ENCODE measurements at regions not wholly inside any gene's neighbourhood (a gene's known extent, or its start where the extent isn't known, plus 50 kb on each side); places are given as distances from the start of the nearest gene placed in this dataset.
"Not testable (repeated sequence)": the region's sequence is repeated elsewhere in the genome, so short reads cannot be mapped to it uniquely, and the experiment has no call there.

DNA sequence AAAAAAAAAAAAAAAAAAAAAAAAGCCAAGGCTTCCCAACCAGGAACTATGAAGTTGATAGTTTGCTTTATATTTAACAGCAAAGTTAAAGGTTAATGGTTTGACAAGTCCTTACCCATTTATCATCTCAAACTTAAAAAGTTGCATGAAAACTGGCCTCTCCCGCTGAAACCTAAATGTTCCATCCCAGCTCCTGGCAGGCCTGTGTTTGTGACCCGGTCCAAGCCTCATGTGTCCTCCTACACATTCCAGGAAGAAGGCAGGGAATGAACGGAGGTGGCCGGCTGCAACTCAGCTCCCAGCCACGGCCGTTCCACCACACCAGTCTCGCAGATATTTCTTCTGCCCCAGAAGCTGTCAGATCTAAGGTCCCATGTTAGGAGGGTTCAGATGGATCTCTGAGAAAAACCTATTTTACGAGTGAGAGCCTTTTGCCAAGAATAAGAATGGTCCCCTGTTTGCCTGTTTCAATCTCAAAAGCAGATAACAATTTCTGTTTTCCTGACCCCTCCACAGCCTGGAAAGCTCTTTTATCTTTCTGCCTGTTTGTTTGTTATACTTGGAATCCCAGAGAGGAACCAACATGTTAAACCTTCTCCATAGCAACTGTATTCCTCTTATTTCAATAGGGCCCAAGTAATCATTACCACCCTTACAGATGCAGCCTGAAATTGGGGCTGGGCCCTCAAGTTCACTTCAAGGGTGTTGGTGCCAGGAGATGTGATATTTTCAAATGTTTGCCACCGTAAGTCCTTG, 56.5 kb downstream of the KCTD12 start:
- DNase-seq: no peak
- intact Hi-C loops (cut with DNase I): no loop called here

DNA sequence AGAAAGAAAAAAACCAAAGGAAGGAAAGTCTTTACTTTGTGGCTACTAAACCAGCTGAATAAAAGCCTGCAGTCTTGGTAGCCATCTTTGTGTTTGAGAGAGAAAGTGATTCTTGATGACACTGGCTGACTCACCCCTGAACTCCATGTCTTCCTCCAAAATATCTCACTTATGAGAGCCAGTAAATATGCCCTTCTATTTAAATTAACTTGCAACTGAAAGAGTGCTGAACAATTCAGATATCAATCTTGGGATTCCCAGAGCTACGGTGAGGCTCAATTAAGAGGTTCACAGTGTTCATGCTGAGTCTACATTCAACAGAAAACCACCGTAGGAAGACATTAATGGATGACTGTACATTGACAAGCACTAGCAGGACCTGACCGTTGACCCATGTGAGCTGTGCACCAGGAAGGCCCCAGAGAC, 57.9 kb downstream of the KCTD12 start:
- intact Hi-C loops (cut with DNase I): no loop called here
- DNase-seq: no peak

DNA sequence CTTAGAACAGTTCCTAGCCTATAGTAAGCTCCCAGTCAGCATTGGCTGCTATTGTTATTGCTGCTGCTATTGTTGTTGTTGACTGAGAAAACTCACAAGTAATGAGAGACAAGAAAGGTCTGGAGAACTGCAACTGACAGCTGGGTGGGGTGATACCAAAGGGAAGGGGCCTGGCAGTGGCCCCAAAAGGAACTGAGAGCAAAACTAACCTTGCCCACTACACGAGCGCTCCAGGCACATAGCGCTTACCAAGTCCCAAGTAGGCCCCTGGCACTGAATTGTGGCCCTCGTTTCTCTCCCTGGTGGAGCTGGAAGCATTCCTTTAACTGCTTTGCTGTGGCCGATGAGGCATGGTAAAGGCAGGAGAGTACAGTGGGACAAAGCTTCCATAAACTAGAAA, 59.7 kb downstream of the KCTD12 start:
- intact Hi-C loops (cut with DNase I): no loop called here
- DNase-seq: peak in 2 of 42 donors; percentile 23 to 28

DNA sequence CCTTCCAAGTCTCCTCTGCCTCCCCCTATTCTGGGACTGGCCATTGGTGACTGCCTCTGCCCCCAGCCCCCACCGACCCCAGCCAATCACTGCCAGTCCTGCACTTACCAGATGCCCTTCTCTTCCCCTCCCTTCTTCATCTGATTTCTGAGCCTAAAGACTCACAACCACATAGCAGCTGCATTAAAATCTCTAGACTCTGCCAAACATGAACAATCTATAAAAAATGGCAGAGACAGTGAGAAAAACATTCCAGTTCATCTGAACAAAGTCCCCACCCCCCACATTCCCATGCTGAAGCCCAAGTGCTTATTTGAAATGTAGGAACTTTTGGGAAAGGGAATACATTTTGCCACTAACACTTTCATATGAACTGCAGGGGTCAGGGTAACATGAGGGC, 60.8 kb downstream of the KCTD12 start:
- DNase-seq: no peak
- intact Hi-C loops (cut with DNase I): no loop called here

DNA sequence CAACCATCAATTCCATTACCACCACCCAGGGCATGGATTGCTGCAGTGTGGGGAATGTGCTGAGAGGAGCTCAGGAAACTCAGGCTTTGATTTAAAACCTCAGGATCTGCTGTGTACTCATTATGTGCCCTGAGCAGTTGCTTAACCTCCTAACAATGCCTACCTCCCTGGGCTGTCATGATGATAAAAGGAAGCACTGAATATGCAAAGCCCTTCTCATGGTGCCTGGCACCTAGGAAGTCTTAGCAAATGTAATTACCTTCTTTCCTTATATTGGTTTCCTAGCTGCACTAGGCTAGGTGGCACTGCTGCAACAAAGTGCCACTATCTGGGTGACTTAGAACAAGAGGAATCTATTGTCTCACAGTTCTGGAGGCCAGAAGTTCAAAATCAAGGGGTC, 62.2 kb downstream of the KCTD12 start:
- no peak for DNase-seq
- intact Hi-C loops (cut with DNase I): no loop called here

DNA sequence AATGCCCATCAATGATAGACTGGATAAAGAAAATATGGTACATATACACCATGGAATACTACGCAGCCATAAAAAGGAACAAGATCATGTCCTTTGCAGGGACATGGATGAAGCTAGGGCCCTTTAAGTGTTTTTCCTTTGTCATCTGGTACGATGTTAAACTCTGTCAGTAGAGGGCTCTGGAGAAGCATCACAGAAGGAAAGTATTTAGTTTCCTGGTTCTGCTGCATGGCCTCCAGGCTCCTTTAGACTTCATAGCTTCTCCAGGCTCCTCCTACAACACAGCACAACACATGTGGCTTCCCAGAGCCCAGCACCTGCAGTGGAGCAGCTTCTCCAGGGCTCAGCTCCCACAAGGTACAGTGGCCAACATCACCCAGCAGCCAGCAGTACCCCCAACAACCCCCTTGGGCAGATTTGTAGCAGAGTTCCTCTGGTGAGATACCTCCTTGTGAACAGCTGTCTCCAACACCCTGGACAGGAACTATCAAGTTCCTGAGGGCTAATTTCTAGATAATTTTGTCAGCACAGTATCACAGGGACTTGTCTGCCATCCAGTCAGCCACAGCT, 63.4 kb downstream of the KCTD12 start:
- no peak for DNase-seq
- intact Hi-C loops (cut with DNase I): no loop called here

DNA sequence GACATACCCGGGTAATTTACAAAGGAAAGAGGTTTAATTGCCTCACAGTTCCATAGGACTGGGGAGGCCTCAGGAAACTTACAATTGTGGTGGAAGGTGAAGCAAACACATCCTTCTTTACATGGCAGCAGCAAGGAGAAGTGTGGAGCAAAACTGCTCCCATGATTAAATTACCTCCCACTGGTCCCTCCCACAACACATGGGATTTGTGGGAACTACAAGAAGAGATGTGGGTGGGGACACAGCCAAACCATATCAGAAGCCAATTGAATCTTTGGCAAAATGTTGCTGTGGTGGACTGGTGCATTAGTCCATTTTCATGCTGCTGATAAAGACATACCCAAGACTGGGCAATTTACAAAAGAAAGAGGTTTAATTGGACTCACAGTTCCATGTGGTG, 65.0 kb downstream of the KCTD12 start:
- intact Hi-C loops (cut with DNase I); DNase-seq: not testable (repeated sequence)

DNA sequence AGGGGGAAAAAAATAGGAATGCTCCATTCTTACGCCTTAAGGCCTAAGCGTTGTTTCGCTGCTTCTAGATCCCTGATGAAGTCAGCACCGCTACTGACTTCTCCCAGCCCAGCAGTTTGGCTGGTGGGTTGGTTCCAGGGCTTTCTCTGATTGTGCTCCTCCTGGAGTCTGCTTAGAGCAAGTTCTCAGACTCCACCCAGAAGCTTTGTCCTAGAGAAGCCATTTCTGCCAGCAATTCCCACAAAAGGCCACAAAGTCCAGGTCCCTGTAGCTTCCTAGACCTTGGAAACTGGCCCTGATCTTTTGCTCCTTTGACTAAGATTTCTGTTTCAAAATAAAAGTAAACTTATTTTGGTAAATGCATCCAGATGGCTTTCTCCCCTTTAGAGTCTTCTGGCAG, 65.4 kb downstream of the KCTD12 start:
- no peak for DNase-seq
- intact Hi-C loops (cut with DNase I): no loop called here

DNA sequence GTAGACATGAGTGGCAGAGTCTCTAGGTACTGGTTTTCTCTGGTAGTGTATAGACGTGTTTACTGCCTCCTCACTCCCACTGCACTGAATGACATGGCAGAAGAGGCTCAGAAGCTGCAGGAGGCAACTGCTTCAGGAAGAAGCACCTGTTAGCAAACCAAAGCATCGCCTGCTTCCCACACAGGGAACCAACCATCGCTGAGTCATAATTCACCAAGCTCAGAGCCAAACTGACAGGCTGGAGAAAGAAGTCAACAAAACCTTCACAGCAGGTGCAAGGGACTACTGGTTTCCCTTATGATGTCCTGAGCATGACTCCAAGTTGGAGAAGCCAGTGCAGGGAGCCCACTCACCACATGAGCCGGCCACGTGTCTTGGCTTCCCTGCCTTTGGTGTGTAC, 69.8 kb downstream of the KCTD12 start:
- DNase-seq: peak in 28 of 42 donors; percentile 16 to 83 (median 48)
- intact Hi-C loops (cut with DNase I): no loop called here

DNA sequence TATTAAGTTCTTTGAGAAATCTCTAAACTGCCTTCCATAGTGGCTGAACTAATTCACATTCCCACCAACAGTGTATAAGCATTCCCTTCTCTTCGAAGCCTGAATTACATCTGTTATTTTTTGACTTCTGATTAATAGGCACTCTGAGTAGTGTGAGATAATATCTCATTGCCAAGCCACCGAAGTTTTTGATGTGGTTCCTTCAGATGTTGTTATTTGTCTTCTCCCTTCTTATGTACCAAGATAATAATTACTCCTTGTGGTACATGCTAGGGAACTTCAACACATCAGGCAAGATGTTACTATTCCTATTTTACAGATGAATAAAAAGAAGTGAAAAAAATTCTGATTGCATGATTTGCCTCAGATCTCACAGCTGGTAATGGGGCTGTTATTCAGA, 70.9 kb downstream of the KCTD12 start:
- no peak for DNase-seq
- intact Hi-C loops (cut with DNase I): no loop called here

DNA sequence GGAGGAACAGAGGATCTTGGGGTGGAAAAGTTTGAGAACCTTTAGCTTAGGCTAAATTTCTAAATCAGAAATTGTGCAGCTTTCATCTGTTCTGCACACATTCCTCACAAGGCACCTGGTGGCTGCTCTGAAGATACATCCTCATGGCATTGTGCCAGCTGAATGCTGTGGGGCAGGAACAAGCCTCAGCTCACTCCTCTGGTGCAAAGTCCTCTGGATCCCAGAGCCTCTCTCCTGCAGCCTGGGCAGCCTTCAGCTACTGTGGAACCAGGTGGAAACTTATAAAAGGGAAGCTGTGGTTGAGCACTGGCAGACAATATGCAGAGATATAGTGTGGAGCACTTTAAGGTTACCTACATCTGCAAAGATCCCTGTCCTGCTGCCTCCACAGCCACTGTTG, 72.3 kb downstream of the KCTD12 start:
- intact Hi-C loops (cut with DNase I): no loop called here
- peak in 1 of 42 donors; percentile 53 for DNase-seq

DNA sequence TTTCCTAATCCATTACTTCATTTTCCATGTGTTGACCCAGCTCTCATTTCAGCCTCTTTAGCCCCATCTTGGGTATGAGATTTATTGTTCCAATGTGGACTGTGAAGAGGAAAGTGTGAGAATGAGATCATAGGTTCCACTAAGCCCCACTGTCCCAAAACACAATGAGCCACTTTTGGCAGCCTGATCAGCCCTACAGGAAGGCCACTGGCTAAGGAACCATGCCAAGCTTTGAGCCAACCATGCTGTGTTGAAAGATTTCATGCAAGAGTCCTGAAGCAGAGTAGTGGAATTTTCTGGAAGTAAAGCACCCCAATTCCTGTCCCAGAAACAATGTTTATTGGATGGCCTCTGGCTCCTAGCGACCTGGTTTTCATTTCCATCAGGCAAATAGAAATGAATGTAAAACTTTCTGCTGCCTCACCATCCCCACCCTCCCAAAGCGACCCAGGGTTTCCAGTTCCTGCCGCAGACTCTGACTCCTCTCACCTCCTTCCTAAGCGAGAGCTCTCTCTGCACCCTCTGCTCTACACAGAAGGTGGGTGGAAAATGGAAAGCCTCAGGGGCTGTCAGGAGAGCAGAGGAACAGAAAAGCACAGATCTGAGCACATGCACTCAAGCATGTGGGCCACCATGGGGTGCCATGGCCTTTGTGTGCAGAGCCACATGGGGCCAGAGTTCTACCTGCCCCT, 73.1 kb downstream of the KCTD12 start:
- DNase-seq: peak in 13 of 42 donors; percentile 20 to 70 (median 38)
- intact Hi-C loops (cut with DNase I): no loop called here

DNA sequence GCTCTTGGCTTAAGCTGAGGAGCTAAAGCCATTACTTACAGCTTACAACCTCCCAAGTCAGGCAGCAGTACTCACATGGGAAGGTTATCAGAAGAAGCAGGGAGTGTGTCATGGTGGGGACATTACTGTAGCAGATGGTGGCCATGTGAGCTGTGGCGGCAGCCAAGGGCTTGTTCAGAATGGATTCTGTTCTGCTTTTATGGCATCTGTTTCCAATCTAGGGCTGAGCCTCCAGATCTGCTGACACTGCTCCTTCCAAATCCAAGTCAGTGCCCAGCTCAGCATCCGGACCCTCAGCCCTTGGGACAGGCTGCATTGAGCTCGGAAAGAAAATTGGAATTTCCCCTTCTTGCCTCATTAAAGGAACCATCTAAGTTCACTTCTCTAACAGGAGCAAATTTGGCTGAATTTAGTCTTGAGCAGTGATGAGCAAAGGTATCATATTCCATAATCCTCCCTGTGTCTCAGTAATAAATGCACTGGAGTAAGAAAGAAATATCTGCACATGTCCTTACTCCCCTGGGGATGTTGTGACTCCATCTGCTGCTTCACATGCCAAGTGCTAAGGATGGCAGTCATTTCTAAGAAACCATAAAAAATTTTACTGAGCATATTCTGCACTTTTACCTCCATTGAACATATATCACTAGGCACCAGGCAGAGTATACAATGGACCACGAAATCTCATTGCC, 73.9 kb downstream of the KCTD12 start:
- intact Hi-C loops (cut with DNase I): no loop called here

DNA sequence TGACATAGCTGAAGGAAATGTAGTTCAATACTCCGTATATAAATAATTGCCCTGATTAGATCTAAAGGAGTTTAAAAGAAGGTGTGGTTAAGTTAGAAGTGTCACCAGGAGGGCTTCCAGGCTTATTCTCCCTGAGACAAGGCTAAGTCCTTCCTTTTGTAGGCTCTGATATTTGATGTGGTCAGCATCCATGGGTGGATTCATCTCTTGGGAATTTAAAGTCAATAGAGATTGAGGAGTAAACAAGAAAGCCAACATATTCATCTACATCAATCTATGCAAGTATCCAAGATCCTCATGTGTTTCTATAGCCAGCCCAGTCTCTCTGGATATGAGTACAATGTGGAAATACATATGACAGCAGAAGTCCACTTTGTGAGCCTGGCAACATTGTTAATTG, 76.8 kb downstream of the KCTD12 start:
- intact Hi-C loops (cut with DNase I): no loop called here
- no peak for DNase-seq

More for the DNA sequence above, 73.9 kb downstream of the KCTD12 start:
- DNase-seq: peak in 13 of 42 donors; percentile 11 to 40 (median 33)

DNA sequence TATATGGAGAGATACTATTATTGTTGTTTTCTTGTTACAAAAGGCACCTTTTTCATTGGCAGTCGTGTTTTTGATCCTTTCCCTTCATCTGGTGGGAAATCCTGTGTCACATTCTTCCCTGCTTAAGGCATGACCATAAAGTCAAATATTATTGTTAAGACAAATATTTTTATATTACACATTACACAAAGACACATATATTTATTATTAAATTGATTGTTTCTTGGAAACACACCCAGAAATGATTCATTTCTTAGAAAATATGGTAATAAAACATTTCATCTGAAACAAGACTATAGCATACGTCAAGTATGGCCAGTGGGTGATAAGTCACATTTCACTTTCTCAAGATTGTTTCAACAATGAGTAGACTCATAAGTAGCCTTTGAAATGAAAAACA, 77.3 kb downstream of the KCTD12 start:
- DNase-seq: no peak
- intact Hi-C loops (cut with DNase I): no loop called here

DNA sequence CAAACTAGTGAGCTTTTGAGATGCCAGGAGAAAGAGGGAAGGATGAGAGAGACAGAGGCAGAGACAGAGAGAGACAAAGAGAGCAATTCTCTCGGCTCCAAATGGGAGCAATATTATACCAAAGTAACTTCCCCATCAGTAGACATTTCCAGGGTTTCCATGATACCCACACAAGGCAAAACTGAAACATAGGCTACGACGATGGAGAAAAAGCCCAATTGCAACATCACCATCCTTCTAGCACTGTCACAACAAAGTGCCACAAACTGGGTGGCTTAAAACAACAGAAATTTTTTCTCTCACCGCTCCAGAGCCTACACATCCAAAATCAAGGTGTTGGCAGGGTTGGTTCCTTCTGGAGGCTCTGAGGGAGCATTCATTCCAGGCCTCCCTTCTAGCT, 81.4 kb downstream of the KCTD12 start:
- intact Hi-C loops (cut with DNase I): no loop called here
- no peak for DNase-seq

DNA sequence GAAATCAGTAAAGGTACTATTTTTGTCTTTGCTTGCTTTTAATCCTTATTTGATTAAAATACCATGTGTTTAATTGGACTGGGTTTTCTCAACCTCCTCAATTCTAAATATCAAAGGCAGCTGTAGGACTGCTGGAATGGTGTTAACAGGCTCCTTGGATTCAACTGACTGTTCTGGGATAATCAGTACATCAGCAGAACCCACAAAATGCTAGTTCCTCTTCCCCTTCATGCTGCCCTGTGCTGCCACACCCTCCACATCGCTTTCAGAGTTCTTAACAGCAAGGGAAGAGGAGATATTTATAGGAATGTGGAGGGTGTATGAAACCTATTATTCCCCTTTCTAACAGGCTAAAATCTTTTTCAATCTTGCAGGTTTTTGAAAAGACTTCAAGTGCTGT, 82.4 kb downstream of the KCTD12 start:
- peak in 22 of 42 donors; percentile 7 to 70 (median 44) for DNase-seq
- intact Hi-C loops (cut with DNase I): no loop called here

DNA sequence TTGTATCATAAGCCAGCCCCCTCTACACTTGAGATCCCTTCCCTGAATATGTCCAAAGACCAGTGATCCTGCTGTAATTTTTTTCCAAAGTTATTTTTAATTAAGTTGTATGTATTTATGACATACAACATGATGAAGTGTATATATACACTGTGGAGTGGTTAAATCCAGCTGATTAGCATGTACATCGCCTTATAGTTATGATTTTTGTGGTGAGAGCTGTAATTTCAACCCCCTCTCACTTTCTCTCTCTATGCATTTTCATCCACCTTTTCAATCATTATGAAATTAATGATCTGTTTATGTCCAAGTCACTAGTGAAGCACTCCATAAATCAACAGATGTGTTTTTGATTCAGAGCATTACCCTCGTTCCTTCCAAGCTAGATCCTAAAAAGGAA, 85.3 kb downstream of the KCTD12 start:
- intact Hi-C loops (cut with DNase I): no loop called here

DNA sequence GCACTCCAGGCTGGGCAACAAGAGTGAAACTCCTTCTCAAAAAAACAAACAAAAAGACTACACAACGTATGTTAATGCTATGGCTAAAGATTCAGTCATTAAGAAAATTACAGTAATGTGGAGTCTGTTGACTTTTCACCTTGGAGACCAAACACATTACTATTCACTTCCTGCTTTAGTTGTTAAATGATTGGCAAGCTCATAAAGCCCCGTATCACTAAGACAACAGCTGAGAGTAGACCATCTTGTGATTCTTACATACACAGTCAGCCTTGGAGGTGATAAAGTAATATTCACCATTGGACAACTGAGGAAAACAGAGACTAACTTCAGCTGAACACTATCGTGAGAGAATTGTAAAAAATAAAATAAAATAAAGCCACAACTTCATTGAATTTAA, 86.5 kb downstream of the KCTD12 start:
- intact Hi-C loops (cut with DNase I): loop anchor here (10.0 kb wide), 1 partner anchor 85 kb away; the partner anchor contains the start of gene KCTD12
- DNase-seq: no peak

More for the DNA sequence above, 85.3 kb downstream of the KCTD12 start:
- DNase-seq: no peak

DNA sequence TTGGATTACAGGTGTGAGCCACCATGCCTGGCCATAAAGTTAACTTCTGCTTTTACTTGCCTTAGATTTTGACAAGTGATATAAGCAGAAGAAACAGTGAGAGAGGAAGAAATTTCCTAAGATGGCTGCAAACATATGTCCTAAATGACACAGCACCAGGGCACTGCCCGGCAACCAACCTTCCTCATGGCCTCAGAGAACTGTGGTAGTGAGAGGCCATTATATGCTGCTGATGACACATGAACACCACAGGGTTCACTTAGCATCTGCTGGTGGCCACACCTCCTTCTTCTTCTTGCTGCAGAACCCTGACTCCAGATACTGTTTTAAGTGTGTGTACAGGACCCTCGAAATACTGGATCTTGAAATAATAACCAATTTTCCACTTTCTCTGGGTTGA, 88.2 kb downstream of the KCTD12 start:
- no peak for DNase-seq
- intact Hi-C loops (cut with DNase I): loop anchor here (10.0 kb wide), 1 partner anchor 87 kb away; the partner anchor contains the start of gene KCTD12

All from head of caudate nucleus (tissue), 42 donors.